Pulmonary artery endothelial cell (primary cell): ENCODE measurements at regions not wholly inside any gene's neighbourhood (a gene's known extent, or its start where the extent isn't known, plus 50 kb on each side); places are given as distances from the start of the nearest gene placed in this dataset.

Experiments
- DNase-seq: peaks from one replicate; pipeline ENCODE4 v3.0.0-alpha.2; 2011; ENCODE audit warnings: low read depth, low spot score

DNA sequence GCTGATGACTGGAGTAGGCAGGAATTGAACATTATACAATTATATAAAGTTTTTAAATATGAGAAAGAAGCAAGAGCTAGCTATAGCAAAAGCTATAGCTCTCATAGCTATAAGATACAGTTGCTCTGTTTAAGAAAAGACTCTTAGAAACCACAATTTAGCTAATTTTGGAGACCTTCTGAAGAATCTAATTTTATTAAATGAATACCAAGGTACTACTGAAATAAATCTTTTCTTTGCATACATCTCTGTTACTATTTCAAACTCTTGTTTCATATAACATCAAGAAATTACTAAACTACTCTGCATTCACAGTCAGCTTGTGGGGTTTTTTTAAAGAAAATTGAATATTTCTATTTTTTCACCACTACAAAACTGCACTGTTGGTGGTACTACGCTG lies 568.7 kb upstream of the MARCKS start:
- DNase-seq, result no peak

DNA sequence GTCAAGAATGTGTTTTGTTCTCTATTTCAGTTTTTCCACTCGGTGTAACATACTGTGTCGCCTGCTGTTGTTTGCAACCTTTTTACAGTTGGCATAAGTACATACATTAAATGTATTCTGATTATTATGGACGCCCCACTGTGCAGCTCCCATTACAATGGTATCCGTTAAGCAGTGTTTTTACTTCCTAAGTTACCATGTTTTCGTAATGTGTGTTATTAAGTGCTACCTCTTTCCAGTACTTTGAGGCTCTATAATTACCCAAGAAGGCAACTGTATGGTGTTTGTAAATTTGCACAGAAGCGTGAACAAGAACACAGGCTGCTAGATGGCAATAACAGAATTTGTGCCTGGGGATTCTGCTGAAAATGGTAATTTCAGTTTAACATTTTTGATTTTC lies 568.0 kb upstream of the MARCKS start:
- DNase-seq, result no peak

DNA sequence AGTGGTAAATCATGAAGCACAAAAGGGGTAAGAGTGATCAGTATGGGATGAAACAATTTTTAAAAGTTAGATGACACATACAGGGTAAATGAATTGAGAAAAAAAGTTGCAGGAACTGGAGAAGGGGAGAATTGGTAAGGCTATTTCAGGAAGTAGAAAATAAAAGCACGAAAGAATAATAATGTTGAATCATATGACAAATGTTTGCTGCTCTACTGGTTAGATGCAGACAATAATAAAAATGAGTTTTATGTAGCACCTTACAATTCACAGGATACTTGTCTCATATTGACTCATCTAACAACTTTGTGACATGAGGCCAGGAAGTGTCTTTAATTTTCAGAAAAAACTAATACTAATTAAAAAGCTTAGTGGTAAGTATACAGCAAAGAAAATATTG lies 566.5 kb upstream of the MARCKS start:
- DNase-seq, result no peak

DNA sequence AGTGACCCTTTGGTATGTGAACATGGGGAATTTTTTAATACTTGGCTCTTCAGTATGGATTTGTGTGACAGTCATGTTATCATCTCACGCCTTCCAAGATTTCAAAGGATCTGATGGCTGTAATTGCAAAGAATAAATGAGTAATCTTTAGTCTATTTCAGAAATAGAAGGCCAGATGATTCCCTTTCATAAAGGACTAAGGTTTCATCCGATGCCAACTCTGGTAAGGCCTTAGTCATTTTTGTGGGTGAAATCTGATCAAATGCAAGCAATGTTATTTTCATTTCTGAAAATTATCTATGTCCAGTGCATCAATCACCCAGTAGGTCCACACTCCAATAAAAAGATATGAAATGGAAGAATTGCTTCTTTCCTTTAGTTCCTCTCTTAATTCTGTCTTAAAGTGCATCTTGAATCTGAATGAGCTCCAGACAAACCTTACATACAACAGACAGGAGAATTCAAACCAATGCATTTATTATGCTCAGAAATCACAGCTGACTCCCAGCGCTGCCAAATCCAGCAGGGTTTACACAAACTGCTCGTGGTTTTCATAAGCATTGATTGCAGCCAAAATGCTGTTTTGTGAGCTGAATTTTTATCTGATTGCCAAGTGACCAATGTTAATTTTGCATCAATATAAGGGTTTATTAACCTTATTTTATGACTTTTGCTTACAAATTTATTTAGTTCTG lies 565.2 kb upstream of the MARCKS start:
- no peak for DNase-seq

DNA sequence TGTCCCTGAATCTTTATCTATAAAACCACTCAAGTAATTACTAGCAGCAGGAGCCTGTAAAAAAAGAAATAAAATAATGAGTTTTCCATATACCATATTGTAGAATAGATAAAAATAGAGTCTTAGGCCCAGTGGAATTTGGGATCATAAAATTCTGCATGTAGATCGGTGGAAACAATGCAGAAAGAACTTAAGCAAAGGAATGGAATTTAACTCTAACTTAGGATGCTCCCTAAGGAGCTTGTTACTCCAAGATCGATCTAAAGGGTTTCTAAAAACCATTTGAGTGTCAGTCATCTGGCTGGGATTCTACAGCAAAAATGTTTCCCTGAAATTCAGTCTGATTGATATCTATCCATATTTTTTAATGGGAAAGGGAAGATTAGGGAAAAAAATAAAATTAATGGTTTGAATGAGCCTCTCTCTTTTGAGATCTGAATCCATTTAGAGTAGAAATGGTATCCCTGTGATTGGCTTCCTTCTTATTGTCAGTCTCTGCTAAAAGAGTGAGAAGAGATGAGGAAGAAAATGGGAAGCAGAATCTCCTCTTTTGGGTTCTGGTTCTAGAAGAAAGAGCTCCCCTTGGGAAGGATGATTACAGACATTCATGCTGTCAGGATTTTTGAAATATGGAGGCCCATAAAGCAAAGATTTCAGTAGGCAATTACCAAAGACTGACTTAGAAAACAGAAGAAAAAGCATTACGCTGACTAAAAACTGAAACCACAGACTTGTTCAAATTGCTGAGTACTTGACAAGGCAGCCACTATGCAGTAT lies 564.3 kb upstream of the MARCKS start:
- no peak for DNase-seq

DNA sequence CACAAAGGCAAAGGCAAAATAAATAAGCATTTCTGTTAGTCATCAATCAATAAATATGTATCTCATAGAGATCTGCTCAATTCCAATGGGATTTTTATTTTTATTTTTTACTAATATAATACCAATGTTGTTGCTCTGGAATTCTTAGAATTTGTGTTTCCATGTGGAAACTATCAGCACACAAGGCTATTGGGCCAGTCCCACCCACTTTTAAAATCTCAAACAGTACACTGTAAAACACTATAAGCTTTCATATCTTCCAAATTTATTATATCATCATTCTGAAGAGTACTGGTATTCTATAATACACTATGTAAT lies 563.8 kb upstream of the MARCKS start:
- DNase-seq, result no peak

DNA sequence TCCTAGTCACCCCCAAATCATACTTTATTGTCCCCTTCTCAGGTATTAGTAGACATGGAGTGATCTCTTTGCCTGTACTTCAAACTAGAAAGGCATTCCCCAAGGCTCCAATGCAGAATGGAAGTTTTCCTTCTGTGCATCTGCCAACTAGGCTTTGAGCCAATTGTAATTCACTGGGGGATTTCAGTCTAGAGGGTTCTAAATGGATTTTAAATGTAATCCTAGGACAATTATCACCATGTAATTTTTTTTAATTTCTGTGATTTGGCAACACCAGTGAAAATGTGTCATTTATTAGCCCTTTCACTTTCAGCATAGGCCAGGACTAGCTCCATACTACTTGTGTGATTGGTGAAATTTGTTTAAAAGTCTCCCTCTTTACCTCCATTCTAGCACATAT lies 557.6 kb upstream of the MARCKS start:
- no peak for DNase-seq

DNA sequence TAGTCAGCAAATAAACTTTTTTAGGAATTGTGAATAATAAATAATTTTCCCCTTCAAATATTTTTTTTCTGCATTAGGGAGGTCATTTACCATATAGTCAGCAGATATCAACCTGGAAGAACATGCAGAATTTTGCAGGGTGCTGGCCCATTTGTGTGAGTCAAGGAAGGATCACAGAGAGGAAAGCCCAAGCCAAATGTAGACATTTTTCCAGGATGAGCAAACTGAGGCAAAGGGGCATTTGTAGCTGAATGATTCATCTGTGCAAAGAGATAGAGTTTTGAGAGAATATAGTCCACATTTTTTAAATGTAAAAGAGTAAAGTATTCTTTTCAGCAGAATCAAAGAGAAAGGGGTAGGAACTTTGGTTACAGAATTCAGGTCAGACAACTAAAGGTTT lies 555.5 kb upstream of the MARCKS start:
- no peak for DNase-seq

DNA sequence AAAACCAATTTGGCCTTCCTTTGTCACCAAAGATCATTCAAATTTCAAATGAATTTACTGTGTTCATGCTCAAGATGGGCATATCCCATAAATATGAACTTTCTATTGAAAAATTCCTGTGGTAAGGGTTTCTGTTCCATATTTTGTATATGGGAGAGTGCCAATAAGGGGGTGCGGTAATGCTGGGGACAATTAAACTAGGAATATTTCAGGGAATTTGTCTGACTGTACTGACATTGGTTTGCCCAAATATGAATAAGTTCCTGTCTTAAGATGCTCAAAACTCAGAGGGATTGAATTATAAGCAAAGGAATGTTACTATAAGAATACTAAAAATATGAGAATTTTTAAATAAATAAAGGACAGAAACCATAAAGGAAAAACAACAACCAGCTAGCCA lies 553.0 kb upstream of the MARCKS start:
- no peak for DNase-seq

DNA sequence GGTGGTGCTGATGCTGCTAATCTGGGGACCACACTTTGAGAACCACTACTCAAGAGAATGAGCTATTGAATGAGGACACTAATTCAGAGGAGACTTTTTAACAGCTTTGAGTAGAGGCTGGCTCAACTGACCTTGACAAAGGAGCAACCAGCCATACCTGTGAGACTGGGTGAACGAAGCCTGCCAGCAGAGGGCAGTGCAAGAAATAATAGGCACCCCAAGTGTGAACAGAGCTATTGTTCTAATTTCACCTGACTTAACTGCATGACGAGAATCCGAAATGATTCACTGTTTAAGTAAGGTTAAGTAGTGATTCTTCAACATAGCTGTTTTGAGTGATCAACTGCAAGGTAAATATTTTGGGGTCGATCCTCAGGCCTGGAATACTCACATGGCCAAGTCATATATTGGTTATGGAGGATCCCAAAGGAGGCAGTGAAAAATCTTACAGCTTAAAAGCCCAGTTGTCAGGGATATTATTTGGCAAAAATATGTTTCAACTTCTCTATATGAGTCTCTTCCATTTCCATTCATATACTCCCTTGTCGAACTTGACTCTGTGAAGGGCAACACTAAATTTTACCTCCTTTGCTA lies 550.5 kb upstream of the MARCKS start:
- DNase-seq, result no peak

DNA sequence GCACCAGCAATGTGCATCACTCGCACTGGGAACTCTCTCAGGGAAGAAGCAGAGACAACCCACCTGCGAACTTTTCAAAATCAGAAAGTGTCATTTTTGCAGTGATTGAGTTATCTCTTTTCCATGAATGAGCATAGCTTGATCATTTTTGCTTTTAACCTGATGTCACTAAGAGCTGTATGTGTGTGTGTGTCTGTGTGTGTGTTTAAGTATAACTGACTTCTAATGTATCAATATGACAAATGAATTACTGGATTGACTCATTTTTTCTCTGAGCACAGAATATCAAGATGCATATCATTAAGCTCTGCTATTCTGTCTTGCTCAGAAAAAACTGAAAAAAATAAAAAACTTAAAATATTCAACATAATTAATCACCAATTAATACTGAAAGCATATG lies 548.9 kb upstream of the MARCKS start:
- no peak for DNase-seq

DNA sequence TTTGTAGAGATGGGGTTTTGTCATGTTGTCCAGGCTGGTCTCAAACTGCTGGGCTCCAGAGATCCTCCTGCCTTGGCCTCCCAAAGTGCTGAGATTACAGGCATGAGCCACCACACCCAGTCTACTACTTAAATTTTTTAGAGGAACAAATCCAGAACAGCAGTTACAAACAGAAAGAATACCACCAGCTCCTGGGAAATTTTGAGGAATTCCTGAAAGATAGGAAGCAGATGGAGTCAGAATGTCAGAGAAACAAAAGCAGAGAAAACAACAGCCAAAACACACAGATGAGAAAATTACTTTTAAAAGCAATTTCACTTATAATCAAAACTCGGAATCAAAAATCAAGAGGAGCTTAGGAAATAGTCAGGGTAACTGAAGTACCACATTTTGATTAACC lies 543.3 kb upstream of the MARCKS start:
- no peak for DNase-seq

DNA sequence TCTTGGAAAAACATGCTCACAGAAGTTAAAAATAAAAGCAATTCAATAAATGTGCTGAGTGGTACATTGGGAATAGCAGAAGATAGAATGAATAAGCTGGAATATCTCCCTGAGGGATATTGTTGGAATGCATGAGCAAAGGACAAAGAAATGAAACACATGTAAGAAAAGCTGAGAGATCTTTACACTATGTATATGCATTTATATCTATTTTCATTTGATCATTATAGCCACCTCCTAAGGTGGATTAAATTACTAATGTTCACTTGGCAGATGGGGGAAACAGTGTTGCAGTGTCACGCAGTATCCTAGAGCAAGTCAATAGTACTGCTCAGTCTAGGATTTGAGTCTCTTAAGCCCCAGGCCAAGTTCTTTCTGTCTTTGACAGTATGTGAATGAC lies 542.0 kb upstream of the MARCKS start:
- no peak for DNase-seq

DNA sequence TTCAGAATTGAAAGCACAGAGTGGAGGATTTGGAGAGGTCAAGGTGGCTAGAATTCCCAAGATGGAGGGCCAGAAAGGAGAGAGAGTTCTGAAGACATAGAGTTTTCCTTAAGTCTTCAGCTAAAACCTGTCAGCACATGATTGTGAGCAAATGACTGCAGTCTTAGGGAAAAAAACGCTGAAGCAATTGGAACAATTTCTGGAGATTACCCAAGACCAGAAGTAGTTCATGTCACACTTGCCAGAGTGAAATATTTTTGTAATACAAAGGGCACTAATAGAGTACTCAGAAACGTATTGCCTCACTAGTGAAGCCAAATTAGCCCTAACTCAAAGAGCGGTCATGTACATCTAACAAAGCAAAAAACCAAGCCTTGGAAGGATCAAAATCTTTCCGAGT lies 541.3 kb upstream of the MARCKS start:
- no peak for DNase-seq

DNA sequence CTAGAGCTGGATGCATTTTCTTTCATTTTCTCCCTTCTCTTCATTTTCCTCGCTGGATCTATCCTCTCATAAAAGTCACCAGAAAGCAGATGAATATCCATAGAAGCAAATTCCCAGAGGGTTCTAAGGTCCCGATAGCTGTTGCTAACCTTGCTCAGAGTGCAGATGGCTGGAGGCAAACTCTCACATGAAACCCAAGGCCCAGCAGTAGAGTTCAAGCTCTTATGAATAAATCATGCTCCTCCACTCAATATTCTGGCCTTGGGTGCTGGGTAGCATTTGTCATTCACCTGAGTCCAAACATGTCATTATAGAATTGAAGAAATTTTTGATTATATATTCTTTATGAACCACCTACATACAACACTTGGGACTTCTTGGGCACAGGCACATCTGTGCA lies 539.7 kb upstream of the MARCKS start:
- DNase-seq, result no peak

DNA sequence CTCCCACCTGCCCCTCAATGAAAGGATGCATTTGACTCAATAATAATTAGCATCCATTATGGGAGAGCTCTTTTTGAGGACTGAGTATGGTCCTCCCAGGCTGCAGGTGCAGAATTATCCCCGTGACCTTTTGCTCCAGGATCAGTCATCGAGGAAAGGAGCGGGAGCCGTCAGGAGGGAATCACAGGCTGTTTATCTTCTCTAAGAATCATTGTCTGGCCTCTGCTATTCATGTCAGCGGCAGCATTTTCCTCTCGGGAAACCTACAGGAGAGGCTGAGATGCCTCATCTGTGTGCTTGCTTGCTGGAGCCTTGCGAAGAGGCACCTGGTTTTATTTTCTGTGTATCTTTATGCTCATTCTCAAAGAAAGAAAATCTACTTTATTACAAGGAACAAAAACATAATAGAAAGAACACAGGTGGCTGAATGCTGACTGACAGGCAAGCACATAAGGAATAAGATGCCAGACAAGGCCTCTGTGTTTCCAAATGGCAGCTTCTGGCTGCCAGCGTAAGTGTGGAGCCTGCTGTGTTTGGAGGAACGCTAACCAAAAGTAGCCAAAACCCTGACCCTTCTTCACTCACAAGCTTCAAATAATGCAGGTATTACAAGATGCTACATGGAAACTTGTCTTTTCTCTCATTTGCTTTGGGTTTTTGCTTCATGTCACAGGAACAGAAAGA lies 539.1 kb upstream of the MARCKS start:
- DNase-seq, result no peak

DNA sequence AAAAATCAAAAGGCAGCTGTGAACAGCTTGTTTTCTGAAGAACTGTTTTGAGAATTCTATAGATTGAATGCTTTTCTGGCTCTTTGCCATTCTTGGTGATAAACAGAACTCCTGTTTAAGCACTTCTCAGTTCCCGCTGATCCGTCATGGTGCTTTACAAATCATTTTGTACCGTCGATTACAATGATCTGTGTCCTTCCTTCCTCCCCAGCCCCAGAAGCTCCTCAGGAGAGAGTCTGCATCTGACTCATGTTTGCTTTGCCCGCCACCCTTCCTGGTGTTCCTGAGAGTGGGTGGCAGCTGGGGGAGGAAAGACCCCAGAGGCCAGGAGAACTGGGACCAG lies 538.6 kb upstream of the MARCKS start:
- DNase-seq, result no peak

DNA sequence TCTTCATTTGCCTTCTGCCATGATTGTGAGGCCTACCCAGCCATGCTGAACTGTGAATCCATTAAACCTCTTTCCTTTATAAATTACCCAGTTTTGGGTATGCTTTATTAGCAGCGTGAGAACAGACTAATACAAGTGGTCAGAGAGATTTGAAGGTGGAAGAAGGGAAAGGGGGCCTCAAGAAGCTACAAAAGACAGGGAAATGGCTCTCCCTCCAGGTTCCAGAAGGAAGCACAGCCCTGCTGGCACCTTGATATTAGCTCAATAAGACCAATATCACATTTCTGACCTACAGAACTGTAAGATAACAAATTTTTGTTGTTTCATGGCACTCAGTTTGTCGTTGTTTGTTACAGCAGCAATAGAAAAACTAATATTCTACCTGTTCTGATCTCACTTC lies 536.5 kb upstream of the MARCKS start:
- no peak for DNase-seq

DNA sequence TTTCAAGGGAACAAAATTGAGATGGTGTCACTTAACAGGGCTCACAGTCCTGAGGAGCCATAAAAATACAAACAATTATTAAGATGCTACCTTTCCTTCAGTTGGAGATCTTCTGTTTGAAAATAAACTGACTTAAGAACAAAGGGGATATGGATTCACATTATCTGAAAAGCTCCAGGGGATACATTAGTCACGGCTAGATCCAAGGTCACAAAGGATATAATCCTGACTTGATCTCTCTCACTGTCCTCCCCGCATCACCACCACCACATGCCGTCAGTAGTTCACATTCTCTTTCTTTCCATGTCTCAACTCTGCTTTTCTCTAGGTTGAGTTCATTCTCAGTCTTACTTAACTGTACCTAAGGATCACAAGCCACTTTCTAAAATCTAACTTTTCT lies 530.4 kb upstream of the MARCKS start:
- DNase-seq, result no peak

DNA sequence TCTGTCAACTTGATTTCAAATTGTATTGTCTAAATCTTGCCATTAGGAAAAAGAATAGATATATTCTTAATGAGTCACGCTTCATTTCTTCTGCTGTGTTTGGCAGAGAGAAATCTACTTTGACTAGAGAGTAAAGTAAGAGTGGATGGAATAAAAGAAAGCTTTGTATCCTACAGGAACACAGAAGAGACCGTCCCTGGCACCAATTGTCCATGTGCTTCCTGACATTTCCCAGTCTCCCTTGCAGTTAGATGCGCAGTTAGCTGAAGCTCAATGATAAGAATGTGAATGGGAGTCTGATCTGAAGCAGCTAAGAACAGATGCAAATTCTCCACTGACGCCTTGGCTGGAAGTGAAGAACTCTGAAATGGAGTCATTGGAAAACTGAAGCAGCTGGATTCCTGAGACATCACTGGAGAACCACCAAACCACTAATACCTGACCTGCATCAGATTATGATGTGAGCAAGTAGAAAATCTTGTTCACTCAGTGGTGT lies 528.2 kb upstream of the MARCKS start:
- no peak for DNase-seq

DNA sequence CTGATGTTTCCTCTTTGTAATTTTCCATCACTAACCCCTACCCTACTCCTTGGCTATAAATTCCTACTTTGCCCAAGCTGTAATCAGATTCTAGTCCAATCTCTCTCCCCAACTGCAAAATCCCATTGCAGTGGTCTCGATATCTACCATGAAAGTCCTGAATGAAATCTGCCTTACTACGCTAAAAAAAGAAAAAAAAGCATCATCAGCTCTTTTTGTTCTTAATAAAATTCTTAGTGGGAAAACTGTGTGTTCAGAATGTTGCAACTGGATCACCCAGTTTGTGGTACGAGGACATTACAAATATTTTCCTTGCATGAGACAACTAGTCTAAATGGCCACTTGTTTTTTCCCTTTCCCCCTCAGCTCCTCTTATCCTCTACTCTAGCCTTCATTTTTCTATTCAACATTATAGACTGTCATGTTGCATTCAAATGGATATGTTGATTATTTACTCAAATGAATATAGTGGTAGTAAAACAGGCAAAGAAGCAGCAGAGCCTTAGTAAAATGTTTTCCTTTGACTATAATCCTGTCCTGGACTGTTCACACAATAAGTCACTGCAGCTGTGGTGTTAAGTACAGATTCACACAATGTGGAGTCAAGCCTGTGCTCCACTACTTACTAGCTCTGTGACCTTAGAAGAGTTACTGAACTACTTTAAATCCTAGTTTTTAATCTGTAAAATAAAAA lies 527.1 kb upstream of the MARCKS start:
- no peak for DNase-seq

DNA sequence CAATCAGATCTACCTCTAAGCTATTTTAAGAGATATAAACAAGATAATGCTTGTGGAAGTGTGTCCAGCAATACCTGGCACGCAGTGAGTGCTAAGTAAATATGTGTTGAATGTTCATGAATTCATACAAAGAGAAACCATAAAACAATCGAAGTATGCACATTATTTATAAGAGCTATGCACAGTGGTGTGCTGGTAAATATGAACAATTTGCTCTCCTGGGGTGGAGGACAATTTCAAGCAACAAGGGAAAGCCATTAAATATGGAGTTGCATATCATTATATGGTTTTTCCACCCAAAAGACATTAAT lies 526.6 kb upstream of the MARCKS start:
- DNase-seq, result no peak
